ENCODE measurements at regions not wholly inside any gene's neighbourhood (a gene's known extent, or its start where the extent isn't known, plus 50 kb on each side); places are given as distances from the start of the nearest gene placed in this dataset.

GRCh38 chr2:181241797-181242196 lies 215.4 kb upstream of the ITGA4 start:
- DNase-seq (ENCODE audit: low read depth in 1 of 2, low spot score in 1 of 2), result no peak
- TF ChIP-seq JUND (IDR thresholded peaks at IDR 0.05; ENCODE audit: low read depth), result no peak
- in situ Hi-C loops (cut with HindIII; ENCODE audit: low pct_unique_long_range_greater_than_20kb, low sequenced_read_pairs), result no loop called here

- DNase-seq (ENCODE audit: low read depth in 1 of 2, low spot score in 1 of 2), result no peak
- no peak for TF ChIP-seq JUND (IDR thresholded peaks at IDR 0.05; ENCODE audit: low read depth)
- in situ Hi-C loops (cut with HindIII; ENCODE audit: low pct_unique_long_range_greater_than_20kb, low sequenced_read_pairs), result no loop called here
These were observed 214.9 kb upstream of the ITGA4 start for GRCh38 chr2:181242262-181242661.

GRCh38 chr2:181243319-181243718 lies 213.9 kb upstream of the ITGA4 start:
- in situ Hi-C loops (cut with HindIII; ENCODE audit: low pct_unique_long_range_greater_than_20kb, low sequenced_read_pairs), result no loop called here
- DNase-seq (ENCODE audit: low read depth in 1 of 2, low spot score in 1 of 2), result no peak
- no peak for TF ChIP-seq JUND (IDR thresholded peaks at IDR 0.05; ENCODE audit: low read depth)

GRCh38 chr2:181250691-181251090 lies 206.5 kb upstream of the ITGA4 start:
- in situ Hi-C loops (cut with HindIII; ENCODE audit: low pct_unique_long_range_greater_than_20kb, low sequenced_read_pairs), result no loop called here
- no peak for TF ChIP-seq JUND (IDR thresholded peaks at IDR 0.05; ENCODE audit: low read depth)
- DNase-seq (ENCODE audit: low read depth in 1 of 2, low spot score in 1 of 2), result no peak

- DNase-seq (ENCODE audit: low read depth in 1 of 2, low spot score in 1 of 2), result no peak
- TF ChIP-seq JUND (IDR thresholded peaks at IDR 0.05; ENCODE audit: low read depth), result no peak
- in situ Hi-C loops (cut with HindIII; ENCODE audit: low pct_unique_long_range_greater_than_20kb, low sequenced_read_pairs), result no loop called here
These were observed 204.7 kb upstream of the ITGA4 start for GRCh38 chr2:181252262-181253148.

- in situ Hi-C loops (cut with HindIII; ENCODE audit: low pct_unique_long_range_greater_than_20kb, low sequenced_read_pairs), result no loop called here
- DNase-seq (ENCODE audit: low read depth in 1 of 2, low spot score in 1 of 2), result no peak
- no peak for TF ChIP-seq JUND (IDR thresholded peaks at IDR 0.05; ENCODE audit: low read depth)
These were observed 203.7 kb upstream of the ITGA4 start for GRCh38 chr2:181253438-181253837.

- no peak for TF ChIP-seq JUND (IDR thresholded peaks at IDR 0.05; ENCODE audit: low read depth)
- in situ Hi-C loops (cut with HindIII; ENCODE audit: low pct_unique_long_range_greater_than_20kb, low sequenced_read_pairs), result no loop called here
- DNase-seq (ENCODE audit: low read depth in 1 of 2, low spot score in 1 of 2), result no peak
These were observed 201.5 kb upstream of the ITGA4 start for GRCh38 chr2:181255651-181256050.

GRCh38 chr2:181258720-181259119 lies 198.5 kb upstream of the ITGA4 start:
- no peak for TF ChIP-seq JUND (IDR thresholded peaks at IDR 0.05; ENCODE audit: low read depth)
- no peak for DNase-seq (ENCODE audit: low read depth in 1 of 2, low spot score in 1 of 2)
- in situ Hi-C loops (cut with HindIII; ENCODE audit: low pct_unique_long_range_greater_than_20kb, low sequenced_read_pairs), result no loop called here

- in situ Hi-C loops (cut with HindIII; ENCODE audit: low pct_unique_long_range_greater_than_20kb, low sequenced_read_pairs), result no loop called here
- no peak for DNase-seq (ENCODE audit: low read depth in 1 of 2, low spot score in 1 of 2)
- no peak for TF ChIP-seq JUND (IDR thresholded peaks at IDR 0.05; ENCODE audit: low read depth)
These were observed 194.4 kb upstream of the ITGA4 start for GRCh38 chr2:181262782-181263181.

GRCh38 chr2:181264001-181264400 lies 193.2 kb upstream of the ITGA4 start:
- no peak for TF ChIP-seq JUND (IDR thresholded peaks at IDR 0.05; ENCODE audit: low read depth)
- DNase-seq (ENCODE audit: low read depth in 1 of 2, low spot score in 1 of 2), result no peak
- in situ Hi-C loops (cut with HindIII; ENCODE audit: low pct_unique_long_range_greater_than_20kb, low sequenced_read_pairs), result no loop called here

GRCh38 chr2:181264441-181264840 lies 192.7 kb upstream of the ITGA4 start:
- TF ChIP-seq JUND (IDR thresholded peaks at IDR 0.05; ENCODE audit: low read depth), result no peak
- in situ Hi-C loops (cut with HindIII; ENCODE audit: low pct_unique_long_range_greater_than_20kb, low sequenced_read_pairs), result no loop called here

GRCh38 chr2:181266614-181267013 lies 190.6 kb upstream of the ITGA4 start:
- no peak for TF ChIP-seq JUND (IDR thresholded peaks at IDR 0.05; ENCODE audit: low read depth)
- DNase-seq (ENCODE audit: low read depth in 1 of 2, low spot score in 1 of 2), result no peak
- in situ Hi-C loops (cut with HindIII; ENCODE audit: low pct_unique_long_range_greater_than_20kb, low sequenced_read_pairs), result no loop called here

More at GRCh38 chr2:181264441-181264840, 192.7 kb upstream of the ITGA4 start:
- DNase-seq (ENCODE audit: low read depth in 1 of 2, low spot score in 1 of 2), result no peak

GRCh38 chr2:181268174-181268867 lies 188.9 kb upstream of the ITGA4 start:
- no peak for DNase-seq (ENCODE audit: low read depth in 1 of 2, low spot score in 1 of 2)
- in situ Hi-C loops (cut with HindIII; ENCODE audit: low pct_unique_long_range_greater_than_20kb, low sequenced_read_pairs), result no loop called here
- TF ChIP-seq JUND (IDR thresholded peaks at IDR 0.05; ENCODE audit: low read depth), result no peak
